ENCODE measurements at regions not wholly inside any gene's neighbourhood (a gene's known extent, or its start where the extent isn't known, plus 50 kb on each side); places are given as distances from the start of the nearest gene placed in this dataset.

DNA sequence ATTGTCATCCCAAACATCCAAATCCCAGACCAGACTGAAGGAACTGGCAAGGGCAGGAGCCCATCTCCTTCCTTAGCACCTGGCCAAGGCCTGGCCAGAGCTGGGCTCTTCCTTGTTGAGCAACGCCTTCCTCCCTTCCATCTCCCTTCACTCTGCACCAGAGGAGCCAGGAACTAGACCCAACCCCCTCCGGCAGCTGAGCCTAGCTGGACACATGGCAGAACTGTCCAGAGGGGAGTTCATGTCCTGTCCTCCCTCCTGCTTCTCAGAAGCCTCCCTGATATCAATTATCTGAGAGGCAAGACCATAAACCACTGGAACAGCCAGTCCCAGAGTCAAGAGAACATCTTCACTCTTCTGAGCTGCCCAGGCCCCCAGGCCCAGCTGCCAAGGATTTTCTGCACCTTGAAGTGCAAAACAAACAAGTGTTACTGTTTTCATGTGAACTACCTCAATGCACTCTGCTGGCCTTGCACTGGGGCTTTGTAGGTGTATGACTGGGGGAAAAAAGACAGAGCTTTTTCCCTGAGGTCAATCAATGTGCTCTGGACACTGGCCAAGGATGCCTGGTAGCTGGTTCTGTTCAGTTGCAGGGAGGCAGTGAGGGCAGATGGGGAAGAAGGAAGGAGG lies 104.5 kb upstream of the KCNK12 start:
- WGBS, 2 donors: 75 to 91% methylated on average over 1 to 2 of the region's 2 CpGs
- no peak for ATAC-seq (ENCODE audit: low FRiP score in 2 of 2)

DNA sequence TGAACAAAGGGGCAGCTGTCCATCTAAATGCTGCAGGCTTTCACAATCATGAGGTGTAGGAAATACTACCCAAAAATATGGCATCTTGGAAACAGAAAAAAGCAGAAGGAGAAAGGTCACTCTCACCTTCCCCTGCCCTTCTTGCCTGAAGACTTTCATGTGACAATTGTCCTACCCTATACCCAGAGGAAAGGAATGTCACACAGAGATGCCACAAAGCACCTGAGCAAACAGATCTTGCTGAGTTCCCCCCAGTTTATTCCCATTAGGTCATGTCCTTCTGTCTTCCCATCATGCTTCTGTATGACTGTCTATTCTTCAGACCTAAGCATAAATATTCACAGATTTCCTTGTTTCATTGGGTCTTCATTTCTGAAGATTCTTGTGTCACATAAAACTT lies 95.5 kb upstream of the KCNK12 start:
- Histone ChIP-seq H3K27ac (no peak overlapping the region), H3K27me3 (no peaks in the 10 kb centered on the region), H3K9me3 (no peaks in the 10 kb centered on the region), H3K4me3 (no peak overlapping the region), H3K36me3 (no peaks in the 10 kb centered on the region), H3K4me1 (no peaks in the 10 kb centered on the region)
- TF ChIP-seq, protein P1, sequence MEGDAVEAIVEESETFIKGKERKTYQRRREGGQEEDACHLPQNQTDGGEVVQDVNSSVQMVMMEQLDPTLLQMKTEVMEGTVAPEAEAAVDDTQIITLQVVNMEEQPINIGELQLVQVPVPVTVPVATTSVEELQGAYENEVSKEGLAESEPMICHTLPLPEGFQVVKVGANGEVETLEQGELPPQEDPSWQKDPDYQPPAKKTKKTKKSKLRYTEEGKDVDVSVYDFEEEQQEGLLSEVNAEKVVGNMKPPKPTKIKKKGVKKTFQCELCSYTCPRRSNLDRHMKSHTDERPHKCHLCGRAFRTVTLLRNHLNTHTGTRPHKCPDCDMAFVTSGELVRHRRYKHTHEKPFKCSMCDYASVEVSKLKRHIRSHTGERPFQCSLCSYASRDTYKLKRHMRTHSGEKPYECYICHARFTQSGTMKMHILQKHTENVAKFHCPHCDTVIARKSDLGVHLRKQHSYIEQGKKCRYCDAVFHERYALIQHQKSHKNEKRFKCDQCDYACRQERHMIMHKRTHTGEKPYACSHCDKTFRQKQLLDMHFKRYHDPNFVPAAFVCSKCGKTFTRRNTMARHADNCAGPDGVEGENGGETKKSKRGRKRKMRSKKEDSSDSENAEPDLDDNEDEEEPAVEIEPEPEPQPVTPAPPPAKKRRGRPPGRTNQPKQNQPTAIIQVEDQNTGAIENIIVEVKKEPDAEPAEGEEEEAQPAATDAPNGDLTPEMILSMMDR (IDR thresholded peaks at IDR 0.05): no peak
- TF ChIP-seq EP300 (IDR thresholded peaks at IDR 0.05): no peak
- no peak for TF ChIP-seq POLR2AphosphoS5 (IDR thresholded peaks at IDR 0.05)
- TF ChIP-seq POLR2A (IDR thresholded peaks at IDR 0.05): no peak
- ATAC-seq (ENCODE audit: low FRiP score in 2 of 2) (no peak), DNase-seq (no peak)

More for the DNA sequence above, 104.5 kb upstream of the KCNK12 start:
- Histone ChIP-seq H3K9me3 (no peaks in the 10 kb centered on the region), H3K4me1 (no peaks in the 10 kb centered on the region), H3K27me3 (no peaks in the 10 kb centered on the region), H3K4me3 (no peak overlapping the region), H3K27ac (no peak overlapping the region), H3K36me3 (no peaks in the 10 kb centered on the region)
- TF ChIP-seq, protein P1 (IDR thresholded peaks at IDR 0.05): no peak
- TF ChIP-seq POLR2AphosphoS5 (IDR thresholded peaks at IDR 0.05): no peak
- TF ChIP-seq POLR2A (IDR thresholded peaks at IDR 0.05): no peak
- no peak for TF ChIP-seq EP300 (IDR thresholded peaks at IDR 0.05)
- no peak for DNase-seq

DNA sequence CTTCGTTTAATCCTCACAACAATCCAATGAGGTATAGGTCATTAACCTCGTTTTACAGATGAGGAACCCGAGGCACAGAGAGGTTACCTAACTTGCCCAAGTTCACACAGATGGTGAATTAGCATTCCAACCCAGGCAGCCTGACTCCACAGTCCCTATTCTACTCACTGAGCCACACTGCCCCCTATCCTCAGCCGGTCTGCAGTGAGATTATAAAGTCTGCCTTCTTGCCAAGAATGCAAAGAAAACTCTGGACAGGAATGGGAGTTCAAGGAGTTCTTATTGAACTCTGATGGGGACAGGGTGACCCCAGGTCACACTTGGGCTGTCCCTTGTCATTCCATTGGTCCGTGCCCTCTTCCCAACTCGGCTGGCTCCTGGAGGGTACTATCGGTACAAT lies 94.0 kb upstream of the KCNK12 start:
- no peaks in the 10 kb centered on the region for H3K27me3 ChIP-seq
- no peaks in the 10 kb centered on the region for H3K9me3 ChIP-seq
- no peak overlapping the region for H3K27ac ChIP-seq
- TF ChIP-seq POLR2A (IDR thresholded peaks at IDR 0.05): no peak
- no peak for TF ChIP-seq EP300 (IDR thresholded peaks at IDR 0.05)
- H3K36me3 ChIP-seq: no peaks in the 10 kb centered on the region
- no peak overlapping the region for H3K4me3 ChIP-seq
- DNase-seq (no peak), ATAC-seq (ENCODE audit: low FRiP score in 2 of 2) (no peak)
- no peaks in the 10 kb centered on the region for H3K4me1 ChIP-seq
- 61 to 78% methylated on average over 7 of the region's 7 CpGs for WGBS, 2 donors

DNA sequence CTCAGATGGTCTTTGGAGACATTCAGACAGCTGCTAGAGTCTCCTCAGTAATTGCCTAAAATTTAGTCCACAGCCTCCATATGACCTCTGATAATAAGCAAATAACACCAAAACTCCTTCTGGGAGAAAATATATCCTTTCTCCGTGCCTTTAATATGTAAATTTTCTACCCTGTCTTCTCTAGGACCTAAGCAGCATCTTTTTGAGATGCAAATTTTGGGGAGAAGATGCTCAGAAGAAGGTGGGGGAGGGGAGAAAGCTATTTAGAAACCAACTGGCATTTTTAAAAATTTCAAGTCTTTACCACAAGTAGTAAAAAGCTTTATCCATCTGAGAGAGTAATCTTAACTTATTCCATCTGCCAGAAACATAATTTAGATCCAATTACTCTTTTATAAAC lies 91.8 kb upstream of the KCNK12 start:
- H3K36me3 ChIP-seq: no peaks in the 10 kb centered on the region
- no peaks in the 10 kb centered on the region for H3K27me3 ChIP-seq
- no peak overlapping the region for H3K27ac ChIP-seq
- TF ChIP-seq POLR2A (IDR thresholded peaks at IDR 0.05) (no peak), POLR2AphosphoS5 (IDR thresholded peaks at IDR 0.05) (no peak), EP300 (IDR thresholded peaks at IDR 0.05) (no peak)
- TF ChIP-seq, protein P1 (IDR thresholded peaks at IDR 0.05): no peak
- H3K9me3 ChIP-seq: no peaks in the 10 kb centered on the region
- WGBS, 2 donors: 62 to 64% methylated on average over 1 of the region's 1 CpG
- H3K4me1 ChIP-seq: no peaks in the 10 kb centered on the region
- DNase-seq: no peak
- no peak for ATAC-seq (ENCODE audit: low FRiP score in 2 of 2)
- no peak overlapping the region for H3K4me3 ChIP-seq

DNA sequence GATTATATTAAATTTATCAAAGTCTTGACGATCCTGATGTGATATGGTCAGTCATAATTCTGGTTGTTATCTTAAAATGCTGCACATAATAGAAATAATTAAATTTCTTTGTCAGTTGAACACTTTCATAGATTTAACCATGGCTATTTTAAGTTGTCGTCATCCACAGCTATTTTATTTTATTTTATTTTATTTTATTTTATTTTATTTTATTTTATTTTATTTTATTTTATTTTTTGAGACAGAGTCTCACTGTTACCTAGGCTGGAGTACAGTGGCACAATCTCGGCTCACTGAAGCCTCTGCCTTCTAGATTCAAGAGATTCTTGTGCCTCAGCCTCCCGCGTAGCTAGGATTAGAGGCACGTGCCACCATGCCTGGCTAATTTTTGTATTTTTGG lies 90.5 kb upstream of the KCNK12 start:
- no peak for ATAC-seq (ENCODE audit: low FRiP score in 2 of 2)
- H3K9me3 ChIP-seq: no peaks in the 10 kb centered on the region
- H3K4me3 ChIP-seq: no peak overlapping the region
- WGBS, 2 donors: 96 to 97% methylated on average over 6 of the region's 6 CpGs
- no peak for DNase-seq
- H3K36me3 ChIP-seq: no peaks in the 10 kb centered on the region
- H3K27ac ChIP-seq: no peak overlapping the region
- H3K4me1 ChIP-seq: no peaks in the 10 kb centered on the region
- H3K27me3 ChIP-seq: no peaks in the 10 kb centered on the region
- TF ChIP-seq EP300 (IDR thresholded peaks at IDR 0.05) (no peak), POLR2A (IDR thresholded peaks at IDR 0.05) (no peak), POLR2AphosphoS5 (IDR thresholded peaks at IDR 0.05) (no peak)
- TF ChIP-seq, protein P1 (IDR thresholded peaks at IDR 0.05): no peak
